ENCODE measurements at regions not wholly inside any gene's neighbourhood (a gene's known extent, or its start where the extent isn't known, plus 50 kb on each side); places are given as distances from the start of the nearest gene placed in this dataset.

- no peak for DNase-seq
Measured at GRCh38 chrX:34999702-35000101, 57.1 kb downstream of the FAM47B start.

DNA sequence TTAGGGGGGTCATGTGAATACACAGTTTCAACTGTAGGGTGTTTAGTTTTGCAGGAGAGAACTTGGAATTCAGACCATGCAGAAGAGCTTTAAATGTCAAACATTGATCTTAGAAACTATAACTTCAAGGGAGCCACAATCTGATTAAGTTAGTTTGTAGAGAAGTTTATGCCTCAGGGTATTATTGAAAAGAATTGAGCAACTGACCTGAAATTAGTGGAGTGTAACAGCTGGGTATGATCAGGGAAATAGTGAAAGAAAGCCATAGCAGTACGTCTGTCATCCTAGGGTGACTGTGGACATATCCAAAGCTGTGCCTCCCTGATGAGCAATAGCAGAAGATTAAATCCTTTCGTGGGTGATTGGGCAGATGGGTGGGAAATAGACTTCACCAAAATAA lies 63.8 kb downstream of the FAM47B start:
- DNase-seq, result peak; percentile 0

DNA sequence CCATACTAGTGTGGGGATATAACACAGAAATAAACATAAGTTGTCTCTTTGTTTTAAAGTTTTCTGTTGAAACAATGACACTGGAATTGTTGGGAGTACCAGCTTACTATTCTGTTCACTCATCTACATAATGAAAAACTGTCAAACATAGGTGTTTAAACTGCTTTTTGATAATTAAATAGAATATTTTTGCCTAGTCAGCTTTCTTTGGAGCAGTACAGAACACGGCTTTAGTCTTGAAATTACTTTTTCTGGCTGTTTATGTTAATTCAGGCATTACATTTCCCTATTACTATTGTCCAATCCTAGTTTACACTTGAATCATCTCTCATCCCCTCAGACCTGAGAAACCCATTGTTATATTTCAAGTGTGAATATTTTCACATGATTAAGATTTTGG lies 73.0 kb downstream of the FAM47B start:
- no peak for DNase-seq

GRCh38 chrX:35016051-35016450 lies 73.5 kb downstream of the FAM47B start:
- DNase-seq, result no peak

DNA sequence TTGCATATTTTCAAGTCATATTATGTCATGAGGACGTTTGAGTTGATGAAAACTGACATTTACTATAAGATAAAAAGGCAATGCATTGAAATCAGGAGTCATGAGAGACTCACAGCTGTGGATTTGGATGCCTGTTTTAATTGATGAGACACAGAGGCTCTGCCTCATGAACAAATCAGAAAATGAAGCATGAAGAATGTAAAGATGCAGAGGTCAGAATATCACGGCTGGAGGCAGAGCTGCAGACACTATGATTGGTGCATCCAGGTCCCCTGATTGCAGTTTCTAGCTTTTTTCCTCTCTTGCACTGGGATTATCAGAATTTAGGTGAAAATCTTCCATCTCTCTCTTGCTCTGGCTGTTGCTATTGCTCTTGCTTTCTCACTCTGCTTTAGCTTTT lies 74.7 kb downstream of the FAM47B start:
- no peak for DNase-seq

DNA sequence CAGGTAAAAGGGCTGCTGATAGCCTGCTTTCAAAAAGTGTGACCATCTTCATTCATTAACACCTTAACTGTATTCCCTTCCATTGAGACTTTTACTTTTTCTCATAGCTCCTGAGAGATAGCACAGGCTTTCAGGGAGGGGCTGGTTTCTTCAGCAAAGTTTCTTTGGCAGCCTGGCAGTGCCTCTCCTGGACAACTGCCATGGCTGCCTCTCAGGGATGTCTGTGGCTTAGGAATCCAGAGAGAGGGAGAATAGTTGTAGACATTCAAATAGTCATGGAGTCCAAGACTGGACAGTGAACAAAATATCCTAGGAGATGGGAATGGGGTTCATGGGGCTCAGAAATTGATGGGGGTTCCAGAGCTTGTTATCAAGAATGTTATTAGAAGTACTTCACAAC lies 81.1 kb downstream of the FAM47B start:
- no peak for DNase-seq

DNA sequence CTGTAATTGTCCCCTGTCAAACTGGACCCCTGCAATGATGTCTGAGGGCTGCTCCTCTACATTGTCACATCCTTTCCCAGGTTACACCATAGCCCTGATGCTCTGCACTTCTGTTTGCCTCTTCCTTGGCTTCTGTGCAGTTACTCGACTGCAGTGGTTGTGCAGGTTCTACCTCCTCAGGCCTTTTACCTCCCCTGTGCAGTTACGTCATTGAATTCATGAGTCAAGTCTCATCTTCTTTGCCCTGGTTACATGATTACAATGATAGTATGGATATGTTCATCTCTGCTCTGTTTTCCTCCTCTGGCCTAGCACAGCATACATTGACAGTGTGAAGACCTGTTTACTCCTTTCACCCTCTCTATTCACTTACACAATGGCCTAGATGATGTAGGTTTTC lies 83.2 kb downstream of the FAM47B start:
- DNase-seq, result no peak

DNA sequence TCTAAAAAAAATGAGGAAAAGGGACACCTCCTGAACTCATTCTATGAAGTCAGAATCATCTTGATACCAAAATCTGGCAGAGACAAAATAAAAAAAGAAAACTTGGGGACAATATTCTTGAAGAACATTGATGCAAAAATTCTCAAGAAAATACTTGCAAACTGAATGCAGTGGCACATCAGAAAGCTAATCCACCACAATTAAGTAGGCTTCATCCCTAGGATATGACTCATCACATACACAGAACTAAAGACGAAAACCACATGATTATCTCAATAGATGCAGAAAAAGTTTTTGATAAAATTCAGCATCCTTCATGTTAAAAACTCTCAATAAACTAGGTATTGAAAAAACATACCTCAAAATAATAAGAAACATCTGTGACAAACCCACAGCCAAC lies 98.3 kb downstream of the FAM47B start:
- DNase-seq, result no peak

DNA sequence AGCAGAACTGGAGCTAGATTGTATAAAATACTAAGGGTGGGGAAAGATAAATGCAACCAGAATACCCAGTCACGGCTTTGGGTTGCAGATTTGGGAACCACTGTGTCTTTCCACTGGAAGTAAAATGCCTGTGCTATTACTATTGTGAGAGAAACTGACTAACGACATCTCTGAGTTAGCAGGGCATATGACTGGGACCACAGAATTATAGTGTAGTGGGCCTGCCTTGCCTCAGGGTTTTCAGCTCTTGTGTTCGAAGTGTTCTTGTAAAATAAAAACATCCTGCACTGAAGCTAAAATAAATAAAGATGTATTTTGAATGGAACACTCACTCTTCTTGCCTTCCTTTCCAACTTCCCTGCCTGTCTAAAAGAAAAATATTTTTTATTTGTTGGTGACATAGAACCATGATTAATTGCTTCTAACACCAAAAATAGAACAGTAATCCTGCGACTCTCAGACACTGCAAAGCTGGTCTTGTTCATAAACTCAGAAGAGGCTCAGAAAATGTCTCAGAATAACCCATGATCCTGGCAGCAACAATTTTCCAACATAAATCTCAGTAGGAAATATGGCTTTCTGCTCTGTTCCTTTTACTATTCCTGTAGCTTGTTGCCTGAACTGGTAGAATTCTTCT lies 104.2 kb downstream of the FAM47B start:
- no peak for DNase-seq

GRCh38 chrX:35076061-35076460 lies 133.5 kb downstream of the FAM47B start:
- peak; percentile 0 for DNase-seq

- no peak for DNase-seq
Measured at GRCh38 chrX:35090801-35091200, 148.2 kb downstream of the FAM47B start.

DNA sequence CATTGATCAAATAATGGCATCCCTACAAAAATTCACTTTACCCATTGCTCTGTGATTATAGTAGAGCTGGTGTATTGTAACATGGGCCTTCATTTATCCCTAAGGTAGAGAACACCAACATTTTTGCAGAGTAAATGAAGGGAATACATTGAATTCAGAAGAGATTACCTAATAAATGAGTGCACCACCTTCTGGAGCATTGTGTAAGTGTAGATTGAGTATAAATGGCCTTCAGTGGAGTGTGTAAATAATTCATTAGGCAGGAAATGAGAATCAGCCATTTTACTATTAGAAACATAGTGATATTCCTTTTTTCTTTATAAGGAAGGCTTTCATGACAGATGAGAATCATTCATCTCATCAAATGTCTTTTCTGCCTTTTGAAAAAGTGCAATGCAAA lies 155.8 kb downstream of the FAM47B start:
- DNase-seq, result no peak

GRCh38 chrX:35101901-35102300 lies 159.3 kb downstream of the FAM47B start:
- DNase-seq, result no peak

DNA sequence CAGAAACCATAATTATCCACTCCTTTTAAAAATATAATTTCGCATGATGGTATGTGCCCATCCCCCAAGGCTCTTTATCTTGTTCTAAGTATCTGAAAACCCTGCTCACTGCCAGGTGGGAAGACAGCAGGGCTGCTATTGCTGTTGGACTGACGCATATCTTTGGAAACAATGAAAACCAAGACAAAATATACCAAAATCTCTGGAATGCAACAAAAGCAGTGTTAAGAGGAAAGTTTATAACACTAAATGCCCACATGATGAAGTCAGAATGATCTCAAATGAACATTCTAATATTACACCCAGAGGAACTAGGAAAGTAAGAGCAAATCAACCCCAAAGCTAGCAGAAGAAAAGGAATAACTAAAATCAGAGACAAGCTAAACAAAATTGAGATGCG lies 162.0 kb downstream of the FAM47B start:
- DNase-seq, result no peak

GRCh38 chrX:35115205-35115604 lies 172.6 kb downstream of the FAM47B start:
- no peak for DNase-seq

- no peak for DNase-seq
Measured at GRCh38 chrX:35122756-35123155, 180.2 kb downstream of the FAM47B start.

DNA sequence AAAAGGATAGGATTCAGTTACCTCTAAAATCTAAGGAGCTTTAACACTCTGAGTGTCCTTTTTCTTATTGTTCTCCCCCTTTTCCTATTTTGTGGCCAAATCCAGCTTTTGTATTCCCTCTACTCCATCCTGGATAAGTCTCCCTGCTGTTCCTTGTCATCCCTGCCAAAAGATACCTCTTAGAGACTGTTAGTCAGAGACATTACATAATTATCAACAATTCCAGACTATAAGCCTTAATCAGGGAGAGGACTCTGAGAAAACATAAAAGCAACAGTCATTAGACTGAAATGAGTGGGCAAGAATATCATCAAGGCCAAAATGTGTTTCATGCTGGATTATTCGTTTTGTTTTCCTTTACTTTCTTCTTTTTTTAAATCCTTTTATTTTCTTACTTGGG lies 206.9 kb downstream of the FAM47B start:
- no peak for DNase-seq

- no peak for DNase-seq
Measured at GRCh38 chrX:35150052-35150451, 207.5 kb downstream of the FAM47B start.

DNA sequence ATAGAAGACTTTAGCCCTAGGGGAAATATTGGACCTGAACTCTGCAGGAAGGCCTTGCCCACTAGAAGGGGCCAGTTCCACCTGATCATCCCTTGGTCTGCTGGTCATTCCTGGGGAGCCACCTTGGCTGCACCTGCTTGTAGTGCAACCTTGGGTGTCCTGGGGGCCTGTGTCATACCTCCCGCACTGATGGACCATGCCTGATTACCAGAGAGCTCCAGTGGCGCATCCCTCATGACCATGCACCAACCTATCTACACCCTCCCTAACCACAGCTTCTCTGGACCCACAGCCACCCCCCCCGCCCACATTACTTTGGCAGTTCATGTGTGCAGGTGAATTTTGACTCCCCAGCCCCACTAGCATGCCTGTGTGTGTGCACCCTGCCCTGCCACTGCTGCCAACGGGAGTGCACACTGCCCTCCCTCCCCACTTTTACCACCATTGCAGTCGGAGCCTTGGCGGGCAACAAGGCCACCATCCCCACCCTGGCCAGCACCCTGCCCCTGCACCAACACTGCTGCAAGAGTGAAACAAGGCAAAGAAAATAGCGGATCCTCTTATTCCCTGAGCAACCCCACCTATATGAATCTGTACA lies 208.1 kb downstream of the FAM47B start:
- no peak for DNase-seq

DNA sequence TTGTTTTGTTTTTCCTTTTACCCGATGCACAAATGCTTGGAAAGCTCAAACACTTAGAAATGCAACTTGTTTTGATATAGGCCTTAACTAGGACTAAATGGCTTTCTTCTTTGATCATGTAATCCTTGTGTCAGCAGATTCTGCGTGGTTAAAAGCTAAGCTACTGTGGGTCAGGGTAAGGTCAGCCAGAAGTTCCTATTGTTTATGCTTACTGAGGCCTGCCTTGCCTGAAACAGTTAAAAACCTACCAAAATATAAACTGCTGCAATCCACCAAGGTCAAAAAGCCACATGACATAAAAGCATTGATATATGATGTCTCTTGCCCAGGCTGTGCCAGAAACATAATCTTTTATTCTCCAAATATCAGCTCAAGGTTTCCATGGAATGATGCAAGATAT lies 223.4 kb downstream of the FAM47B start:
- peak; percentile 50 for DNase-seq

Measured in NCI-H82 (cell line).